Head of caudate nucleus (tissue), 42 donors: ENCODE measurements at regions not wholly inside any gene's neighbourhood (a gene's known extent, or its start where the extent isn't known, plus 50 kb on each side); places are given as distances from the start of the nearest gene placed in this dataset.

Experiments used
- DNase-seq, 42 donors: peaks; one replicate each; pipeline versions ENCODE4 v3.0.0 to v3.0.0-alpha.2; 2020 to 2021; ENCODE audit warnings: mixed read lengths in 7 of 42
- intact Hi-C: fragments of 100-400 bp; cut with DNase I; formaldehyde crosslinking; loops from one replicate; pipeline ENCODE4 v1.15.0; 2022

GRCh38 chr13:32902874-32903273 is 113.3 kb upstream of the KL start:
- peak in 31 of 42 donors; percentile 13 to 70 (median 44) for DNase-seq
- intact Hi-C loops: no loop called here

- intact Hi-C loops: no loop called here
- DNase-seq: no peak
Measured at GRCh38 chr13:32903720-32904119, 112.5 kb upstream of the KL start.

- DNase-seq: no peak
- intact Hi-C loops: no loop called here
Measured at GRCh38 chr13:32904266-32904665, 112.0 kb upstream of the KL start.

GRCh38 chr13:32905063-32905863 is 111.0 kb upstream of the KL start:
- peak in 6 of 42 donors; percentile 13 to 50 (median 22) for DNase-seq
- intact Hi-C loops: no loop called here

- DNase-seq: peak in 19 of 42 donors; percentile 11 to 67 (median 28)
- intact Hi-C loops: no loop called here
Measured at GRCh38 chr13:32905864-32906180, 110.4 kb upstream of the KL start.

- no peak for DNase-seq
- intact Hi-C loops: no loop called here
Measured at GRCh38 chr13:32907211-32907610, 109.0 kb upstream of the KL start.

- intact Hi-C loops: no loop called here
- DNase-seq: no peak
Measured at GRCh38 chr13:32910530-32910929, 105.7 kb upstream of the KL start.

- peak in 12 of 42 donors; percentile 11 to 49 (median 28) for DNase-seq
- intact Hi-C loops: no loop called here
Measured at GRCh38 chr13:32911506-32911905, 104.7 kb upstream of the KL start.

GRCh38 chr13:32914686-32915085 is 101.5 kb upstream of the KL start:
- DNase-seq: no peak
- intact Hi-C loops: no loop called here

- intact Hi-C loops: no loop called here
- DNase-seq: no peak
Measured at GRCh38 chr13:32917504-32917903, 98.7 kb upstream of the KL start.

GRCh38 chr13:32923725-32924124 is 92.5 kb upstream of the KL start:
- no peak for DNase-seq
- intact Hi-C loops: no loop called here

GRCh38 chr13:32924886-32925285 is 91.3 kb upstream of the KL start:
- no peak for DNase-seq
- intact Hi-C loops: no loop called here

- DNase-seq: no peak
- intact Hi-C loops: no loop called here
Measured at GRCh38 chr13:32925506-32925905, 90.7 kb upstream of the KL start.

- DNase-seq: no peak
- intact Hi-C loops: no loop called here
Measured at GRCh38 chr13:32932376-32932775, 83.8 kb upstream of the KL start.

- DNase-seq: no peak
Measured at GRCh38 chr13:32936716-32937115, 79.5 kb upstream of the KL start.

GRCh38 chr13:32938314-32938713 is 77.9 kb upstream of the KL start:
- DNase-seq: no peak
- intact Hi-C loops: no loop called here

More at GRCh38 chr13:32936716-32937115, 79.5 kb upstream of the KL start:
- intact Hi-C loops: no loop called here

- intact Hi-C loops: no loop called here
- no peak for DNase-seq
Measured at GRCh38 chr13:32938907-32939306, 77.3 kb upstream of the KL start.

GRCh38 chr13:32940601-32941000 is 75.6 kb upstream of the KL start:
- DNase-seq: peak in 28 of 42 donors; percentile 8 to 56 (median 31)
- intact Hi-C loops: no loop called here

GRCh38 chr13:32941368-32941767 is 74.9 kb upstream of the KL start:
- intact Hi-C loops: no loop called here
- no peak for DNase-seq

- intact Hi-C loops: no loop called here
Measured at GRCh38 chr13:32946558-32946957, 69.7 kb upstream of the KL start.

More at GRCh38 chr13:32946558-32946957, 69.7 kb upstream of the KL start:
- no peak for DNase-seq
